GM03348 (cell line): ENCODE measurements at regions not wholly inside any gene's neighbourhood (a gene's known extent, or its start where the extent isn't known, plus 50 kb on each side); places are given as distances from the start of the nearest gene placed in this dataset.
"Not testable (repeated sequence)": the region's sequence is repeated elsewhere in the genome, so short reads cannot be mapped to it uniquely, and the experiment has no call there.

ENCODE experiments used
- DNase-seq: peaks from one replicate; pipeline ENCODE4 v3.0.0; 2012; ENCODE audit warnings: low spot score

DNA sequence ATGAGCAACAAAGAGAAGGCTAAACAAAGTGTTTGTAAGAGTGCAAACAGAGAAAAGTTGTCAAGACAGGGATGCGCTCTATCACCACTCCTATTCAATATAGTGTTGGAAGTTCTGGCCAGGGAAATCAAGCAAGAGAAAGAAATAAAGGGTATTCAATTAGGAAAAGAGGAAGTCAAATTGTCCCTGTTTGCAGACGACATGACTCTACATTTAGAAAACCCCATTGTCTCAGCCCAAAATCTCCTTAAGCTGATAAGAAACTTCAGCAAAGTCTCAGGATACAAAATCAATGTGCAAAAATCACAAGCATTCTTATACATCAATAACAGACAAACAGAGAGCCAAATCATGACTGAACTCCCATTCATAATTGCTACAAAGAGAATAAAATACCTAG, 143.4 kb upstream of the POGK start:
- DNase-seq = not testable (repeated sequence)

DNA sequence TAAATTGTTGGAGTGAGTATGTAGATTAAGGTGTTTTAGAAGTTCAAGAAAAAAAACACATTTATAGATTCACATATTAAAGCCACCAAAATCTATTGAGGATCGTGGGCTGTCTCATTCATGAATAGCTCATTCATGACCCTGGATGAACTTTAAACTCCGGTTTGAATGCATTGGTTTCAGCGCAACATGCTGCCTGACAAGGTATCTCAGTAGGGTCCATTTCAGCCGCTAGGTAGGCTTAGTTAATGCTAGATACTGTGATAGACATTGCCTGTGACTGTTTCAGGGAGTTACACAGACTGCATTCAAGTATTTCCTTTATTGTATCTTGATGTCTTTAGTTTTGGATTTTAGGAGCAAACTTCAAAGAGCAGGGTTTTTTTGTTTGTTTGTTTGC, 140.5 kb upstream of the POGK start:
- DNase-seq = no peak

GRCh38 chr1:166699613-166700012, 139.7 kb upstream of the POGK start:
- no peak for DNase-seq

DNA sequence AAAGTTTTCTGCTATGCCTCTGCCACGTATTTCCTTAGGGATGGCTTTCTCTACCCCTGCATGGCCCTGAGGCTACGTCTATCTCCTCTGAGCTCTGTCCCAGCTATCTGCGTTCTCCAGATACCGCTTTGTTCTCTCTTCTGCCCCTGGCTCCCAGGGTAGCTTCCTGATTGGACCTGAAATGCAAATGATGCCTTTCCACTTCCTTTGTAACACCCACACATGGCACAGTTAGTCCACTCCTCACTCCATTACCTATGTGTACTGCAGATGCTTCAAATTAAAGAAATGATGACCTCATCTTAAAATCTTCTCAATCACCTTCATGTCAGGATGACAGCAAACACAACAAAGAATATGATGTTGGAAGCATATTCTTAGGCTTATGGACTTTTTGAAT, 138.6 kb upstream of the POGK start:
- no peak for DNase-seq

DNA sequence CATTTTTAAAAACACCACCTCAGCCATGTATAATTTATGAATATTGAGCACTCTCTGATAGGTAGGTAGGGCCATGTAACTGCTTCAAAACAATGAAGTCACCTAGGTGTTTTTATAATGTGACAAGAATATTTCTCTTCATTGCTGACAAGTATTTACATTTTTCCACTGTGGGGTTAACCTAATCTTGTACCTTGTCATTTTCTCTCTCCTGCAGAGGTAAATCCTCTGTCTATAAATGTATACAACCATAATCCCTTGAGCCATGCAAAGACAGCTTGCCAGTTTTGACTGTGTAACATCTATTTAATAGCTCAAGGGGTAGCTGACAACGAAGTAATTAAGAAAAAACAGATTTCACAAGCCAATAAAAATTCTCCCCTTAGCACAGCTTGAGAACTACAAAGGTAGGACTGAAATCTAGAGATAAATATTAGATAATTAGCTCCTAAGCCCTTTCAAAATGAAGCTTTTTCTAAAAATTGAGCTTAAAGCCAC, 137.6 kb upstream of the POGK start:
- no peak for DNase-seq

- no peak for DNase-seq
Measured at GRCh38 chr1:166703141-166703540, 136.1 kb upstream of the POGK start.

- DNase-seq = no peak
Measured at GRCh38 chr1:166703726-166704462, 135.4 kb upstream of the POGK start.

DNA sequence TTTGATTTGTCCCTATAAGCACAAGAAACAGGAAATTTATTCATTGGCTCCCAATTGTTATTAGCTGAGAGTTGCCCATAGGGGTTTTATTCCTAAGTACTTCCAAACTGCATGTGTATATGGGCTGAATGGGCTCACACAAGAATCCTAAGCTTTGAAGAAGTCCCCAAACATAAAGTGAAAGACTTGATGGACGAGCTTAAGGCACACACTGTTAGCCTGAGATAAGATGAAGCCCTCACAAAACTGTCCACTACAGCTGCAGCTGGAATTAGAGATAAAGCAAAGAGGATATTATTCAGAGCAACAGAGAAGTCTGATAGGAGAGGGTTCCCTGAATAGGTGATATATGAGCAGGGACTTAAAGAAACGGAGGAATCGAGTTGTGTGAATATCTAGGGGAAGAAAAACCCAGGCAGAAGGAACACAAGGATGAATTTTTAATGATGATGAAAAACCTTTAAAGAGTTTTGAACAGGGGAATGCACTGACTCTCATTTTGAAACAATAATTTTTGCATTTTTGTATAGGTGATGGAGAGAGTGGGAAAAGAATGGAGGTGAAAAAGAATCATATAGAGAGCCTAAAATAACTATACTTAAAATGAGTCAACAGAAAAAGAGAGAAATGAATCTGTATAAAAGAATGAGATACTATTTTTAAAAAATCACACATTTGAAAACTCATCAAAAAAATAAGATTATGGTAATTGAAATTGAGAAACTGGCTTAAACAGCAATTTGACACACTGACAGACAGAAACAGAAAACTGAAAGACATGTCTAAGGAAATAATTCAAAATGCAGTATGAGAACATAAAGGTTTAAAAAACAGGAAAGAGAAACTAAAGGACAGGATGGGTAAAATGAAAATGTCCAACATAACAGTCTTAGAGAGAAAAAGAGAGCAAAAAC, 133.6 kb upstream of the POGK start:
- DNase-seq = no peak

GRCh38 chr1:166716620-166717019, 122.7 kb upstream of the POGK start:
- no peak for DNase-seq

- no peak for DNase-seq
Measured at GRCh38 chr1:166721145-166721544, 118.1 kb upstream of the POGK start.

DNA sequence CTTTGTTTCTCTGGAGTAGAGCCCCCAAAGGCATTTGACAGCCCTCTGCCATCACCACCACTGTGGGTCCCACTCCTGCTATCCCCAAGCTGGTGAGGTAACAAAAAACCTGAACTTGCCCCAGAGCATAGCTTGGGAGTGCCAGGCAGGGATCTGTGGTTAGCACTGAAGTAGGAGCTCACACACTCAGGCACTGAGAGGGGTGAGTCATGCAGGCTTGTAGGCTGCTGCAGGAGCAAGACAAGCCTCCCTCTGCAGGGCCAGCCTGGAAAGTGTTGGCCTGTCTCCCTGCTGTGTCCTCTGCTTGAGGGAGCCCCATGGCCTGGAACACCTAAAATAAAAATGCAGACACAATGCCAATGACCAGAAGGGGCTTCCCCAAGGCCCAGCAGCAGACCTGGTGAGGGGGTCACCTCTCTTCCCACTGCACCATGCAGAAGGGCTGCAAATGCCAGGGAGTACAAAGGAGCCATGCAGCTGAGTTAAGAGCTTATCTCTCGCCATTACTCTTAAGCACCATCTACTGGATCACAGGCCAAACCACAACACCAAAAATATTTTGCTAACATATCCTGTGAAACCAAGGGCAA, 108.9 kb upstream of the POGK start:
- DNase-seq = peak; percentile 6

DNA sequence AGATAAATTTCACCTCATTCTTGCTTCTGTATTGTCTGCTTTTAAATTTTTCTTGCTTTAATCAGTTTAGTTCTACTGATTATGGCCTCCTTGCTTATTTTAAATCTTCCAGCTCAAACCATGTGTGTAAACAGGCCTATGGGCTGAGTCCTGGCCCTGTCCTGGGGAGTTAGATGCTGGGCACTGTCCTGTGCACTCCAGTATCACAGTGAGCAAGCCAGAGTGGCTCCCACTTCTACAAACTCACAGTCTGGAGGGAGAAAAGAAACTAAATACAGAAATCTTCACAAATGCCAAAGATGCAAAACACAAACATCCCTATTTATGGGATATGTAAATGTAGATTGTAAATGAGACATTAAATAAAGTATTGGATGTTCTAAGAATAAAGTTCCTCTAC, 101.1 kb upstream of the POGK start:
- DNase-seq = no peak

DNA sequence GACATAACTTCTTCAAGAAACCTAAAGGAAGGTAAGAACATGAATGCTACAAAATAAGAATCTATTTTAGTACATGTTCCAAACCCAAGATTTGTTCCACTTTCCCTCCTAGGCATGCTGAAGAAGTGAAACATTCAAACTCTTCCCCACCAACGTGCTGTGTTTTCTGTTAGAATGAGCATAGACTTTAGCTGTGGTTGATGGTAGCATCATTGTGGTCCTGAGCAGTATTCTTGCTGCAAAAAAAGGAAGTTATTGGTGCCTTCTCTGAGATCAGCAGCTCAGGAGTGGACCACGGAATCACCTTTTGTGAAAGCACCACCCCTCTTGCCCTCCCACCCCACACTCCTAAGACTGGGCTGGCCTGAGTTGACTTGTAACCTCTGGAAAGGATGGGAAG, 100.4 kb upstream of the POGK start:
- no peak for DNase-seq

- no peak for DNase-seq
Measured at GRCh38 chr1:166740668-166741276, 98.5 kb upstream of the POGK start.

DNA sequence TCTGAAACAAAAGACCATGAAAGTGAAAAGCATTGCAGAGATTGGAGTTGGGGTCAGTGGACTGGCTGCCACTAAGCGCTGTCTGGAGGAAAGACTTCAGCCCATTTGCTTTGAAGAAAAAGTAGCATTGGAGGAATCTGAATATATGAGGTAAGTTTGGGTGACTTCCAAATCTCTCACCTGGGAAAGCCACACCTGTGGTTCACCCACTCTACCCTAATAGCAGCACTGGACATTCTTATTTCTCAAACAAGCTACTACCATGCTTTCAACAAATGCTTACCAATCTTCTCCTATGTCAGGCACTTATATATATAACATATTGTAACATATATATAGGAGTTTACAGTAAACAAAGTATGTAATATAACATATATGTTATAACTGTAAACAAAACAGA, 76.0 kb upstream of the POGK start:
- no peak for DNase-seq

DNA sequence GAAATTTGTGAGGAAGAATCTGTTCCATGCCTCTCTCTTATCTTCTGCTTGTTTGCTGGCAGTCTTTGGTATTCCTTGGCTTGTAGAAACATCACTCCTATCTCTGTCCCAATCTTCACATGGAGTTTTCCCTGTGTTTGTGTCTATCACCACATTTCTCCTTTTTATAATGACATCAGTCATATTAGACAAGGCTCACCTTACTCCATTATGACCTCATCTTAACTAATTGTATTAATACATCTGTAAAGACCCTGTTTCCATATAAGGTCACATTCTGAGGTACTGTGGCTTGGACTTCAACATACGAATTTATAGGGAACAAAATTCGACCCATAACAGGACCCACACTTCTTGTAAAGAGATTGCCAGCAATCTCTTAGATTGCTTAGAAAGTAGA, 72.3 kb upstream of the POGK start:
- no peak for DNase-seq

DNA sequence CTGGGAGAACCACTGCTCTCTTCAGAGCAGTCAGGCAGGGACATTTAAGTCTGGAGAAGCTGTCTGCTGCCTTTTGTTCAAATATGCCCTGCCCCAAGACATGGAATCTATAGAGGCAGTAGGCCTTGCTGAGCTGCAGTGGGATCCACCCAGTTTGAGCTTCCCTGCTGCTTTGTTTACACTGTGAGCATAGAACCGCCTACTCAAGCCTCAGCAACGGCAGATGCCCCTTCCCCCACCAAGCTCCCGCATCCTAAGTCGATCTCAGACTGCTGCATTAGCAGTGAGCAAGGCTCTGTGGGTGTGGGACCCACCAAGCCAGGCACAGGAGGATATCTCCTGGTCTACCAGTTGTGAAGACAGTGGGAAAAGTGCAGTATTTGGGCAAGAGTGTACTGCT, 54.6 kb upstream of the POGK start:
- DNase-seq = not testable (repeated sequence)

DNA sequence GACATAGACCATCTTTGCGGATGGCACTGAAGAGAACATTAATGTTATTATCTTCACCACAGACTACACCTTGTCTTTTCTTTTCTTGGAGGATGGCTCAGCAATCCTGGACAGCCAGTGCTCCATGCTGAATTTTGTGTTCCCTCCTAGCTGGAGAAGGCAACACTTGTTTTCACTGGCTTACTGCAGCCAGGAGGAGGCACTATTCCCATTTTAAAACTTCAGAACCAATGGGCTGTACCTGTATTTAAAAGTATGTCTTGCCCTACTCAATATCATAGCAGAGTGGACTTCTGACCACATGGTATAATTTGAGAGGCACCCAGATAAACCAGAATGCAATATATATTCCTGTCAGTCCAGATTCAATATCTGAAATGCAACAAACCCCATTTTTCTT, 53.3 kb upstream of the POGK start:
- DNase-seq = no peak

DNA sequence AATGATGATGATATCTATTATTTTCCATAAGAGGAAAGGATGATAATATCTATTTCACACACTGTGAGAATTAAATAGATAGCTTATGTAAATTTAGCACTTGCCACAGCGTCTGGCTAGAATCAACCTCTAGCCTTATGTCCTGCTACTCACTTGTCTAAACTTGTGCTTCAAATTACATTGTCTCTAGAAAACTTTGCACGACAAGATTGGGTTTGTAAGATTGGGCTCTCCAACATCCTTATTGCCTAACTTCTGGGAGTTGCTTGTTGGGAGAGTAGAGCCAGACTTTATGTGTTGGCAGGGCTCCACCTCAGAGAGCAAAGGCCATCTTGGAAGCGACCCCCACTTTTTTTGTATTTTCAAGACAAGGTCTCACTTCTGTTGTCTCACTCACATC, 50.0 kb upstream of the POGK start:
- DNase-seq = no peak
